HG03135 (cell line): ENCODE measurements at regions not wholly inside any gene's neighbourhood (a gene's known extent, or its start where the extent isn't known, plus 50 kb on each side); places are given as distances from the start of the nearest gene placed in this dataset.

Experiments
- ATAC-seq: cut with Tn5 transposase; IDR thresholded peaks from one replicate; pipeline ENCODE4 v1.9.1; 2021; ENCODE audit warnings: mild to moderate bottlenecking, moderate library complexity; ENCODE audit not compliant: unreplicated experiment

GRCh38 chr13:21817878-21818277 is 147.0 kb downstream of the FGF9 start:
- ATAC-seq, result no peak

GRCh38 chr13:21822029-21822428 is 151.2 kb downstream of the FGF9 start:
- ATAC-seq, result no peak

- ATAC-seq, result no peak
Measured at GRCh38 chr13:21823416-21823815, 152.5 kb downstream of the FGF9 start.

- no peak for ATAC-seq
Measured at GRCh38 chr13:21823949-21824348, 153.1 kb downstream of the FGF9 start.

- no peak for ATAC-seq
Measured at GRCh38 chr13:21825186-21825585, 154.3 kb downstream of the FGF9 start.

- no peak for ATAC-seq
Measured at GRCh38 chr13:21825801-21826200, 154.9 kb downstream of the FGF9 start.

- ATAC-seq, result no peak
Measured at GRCh38 chr13:21826214-21827015, 155.5 kb downstream of the FGF9 start.

- ATAC-seq, result no peak
Measured at GRCh38 chr13:21831654-21832324, 160.9 kb downstream of the FGF9 start.

GRCh38 chr13:21833921-21834320 is 163.0 kb downstream of the FGF9 start:
- ATAC-seq, result no peak

- ATAC-seq, result no peak
Measured at GRCh38 chr13:21834521-21834920, 163.6 kb downstream of the FGF9 start.

- ATAC-seq, result no peak
Measured at GRCh38 chr13:21837288-21837687, 166.4 kb downstream of the FGF9 start.

GRCh38 chr13:21837841-21838551 is 167.1 kb downstream of the FGF9 start:
- no peak for ATAC-seq

- no peak for ATAC-seq
Measured at GRCh38 chr13:21846605-21847004, 175.7 kb downstream of the FGF9 start.

GRCh38 chr13:21849323-21849722 is 178.4 kb downstream of the FGF9 start:
- ATAC-seq, result peak; percentile 90

- ATAC-seq, result no peak
Measured at GRCh38 chr13:21850013-21851006, 179.4 kb downstream of the FGF9 start.

- no peak for ATAC-seq
Measured at GRCh38 chr13:21852043-21852442, 181.2 kb downstream of the FGF9 start.

- ATAC-seq, result no peak
Measured at GRCh38 chr13:21853779-21854178, 182.9 kb downstream of the FGF9 start.

- ATAC-seq, result no peak
Measured at GRCh38 chr13:21868823-21869222, 197.9 kb downstream of the FGF9 start.

GRCh38 chr13:21871382-21871781 is 200.5 kb downstream of the FGF9 start:
- no peak for ATAC-seq

GRCh38 chr13:21871919-21872318 is 201.0 kb downstream of the FGF9 start:
- ATAC-seq, result no peak

- ATAC-seq, result no peak
Measured at GRCh38 chr13:21872795-21873194, 201.9 kb downstream of the FGF9 start.
